Tibial artery (tissue), 4 donors: ENCODE measurements at regions not wholly inside any gene's neighbourhood (a gene's known extent, or its start where the extent isn't known, plus 50 kb on each side); places are given as distances from the start of the nearest gene placed in this dataset.

Experiments
- DNase-seq, 2 donors: peaks; one replicate each; pipeline ENCODE4 v3.0.0-alpha.2; 2019
- H3K27ac ChIP-seq, 2 donors: fragments of 200-600 bp; sonication (generic) in 1 of 2; 1 replicate in 1 of 2; 2 replicates in 1 of 2; pipeline ENCODE4 v1.5.1; 2018 to 2019; ENCODE audit warnings: mild to moderate bottlenecking in 1 of 2
- H3K27me3 ChIP-seq, 2 donors: fragments of 200-600 bp; sonication (generic) in 1 of 2; one replicate each; pipeline versions ENCODE4 v1.5.1 to v1.6.0; 2016 to 2019
- H3K36me3 ChIP-seq, 3 donors: fragments of 200-600 bp; sonication (generic) in 2 of 3; one replicate each; pipeline ENCODE4 v1.5.1; 2016 to 2019; ENCODE audit warnings: mild to moderate bottlenecking in 2 of 3
- H3K4me1 ChIP-seq, 4 donors: fragments of 200-600 bp; sonication (generic) in 2 of 4; 1 replicate in 3 of 4; 2 replicates in 1 of 4; pipeline ENCODE4 v1.5.1; 2016 to 2019
- H3K4me3 ChIP-seq, 2 donors: fragments of 200-600 bp; sonication (generic) in 1 of 2; 1 replicate in 1 of 2; 2 replicates in 1 of 2; pipeline ENCODE4 v1.5.1; 2018 to 2019; ENCODE audit warnings: mild to moderate bottlenecking in 2 of 2
- H3K9me3 ChIP-seq, 3 donors: fragments of 200-600 bp; sonication (generic) in 1 of 3; one replicate each; pipeline ENCODE4 v1.5.1; 2016 to 2019
- CTCF ChIP-seq, 2 experiments: fragments of 200-600 bp in 1 of 2; fragments of 450-650 bp in 1 of 2; IDR thresholded peaks; one replicate each; pipeline ENCODE4 v1.5.1; 2017 to 2019; ENCODE audit warnings: antibody characterized with exemption in 2 of 2, mild to moderate bottlenecking in 1 of 2, moderate library complexity in 1 of 2
- intact Hi-C: fragments of 100-400 bp; cut with DNase I; formaldehyde crosslinking; loops from one replicate; pipeline ENCODE4 v1.15.0; 2023; ENCODE audit warnings: low total_unique reads

- Histone ChIP-seq H3K4me3 (no peak overlapping the region), H3K27ac (no peak overlapping the region), H3K9me3 (no peaks in the 10 kb centered on the region), H3K4me1 (peaks cover 0 to 46% (median 10%) of the 10 kb centered on the region in 4 donors), H3K27me3 (no peaks in the 10 kb centered on the region), H3K36me3 (no peaks in the 10 kb centered on the region)
- intact Hi-C loops = no loop called here
- DNase-seq = no peak
- no peak for TF ChIP-seq CTCF (IDR thresholded peaks at IDR 0.05)
Observed at GRCh38 chr2:215746226-215746886, 267.0 kb downstream of the MREG start.

GRCh38 chr2:215745331-215745730, 268.0 kb downstream of the MREG start:
- no peaks in the 10 kb centered on the region for H3K27me3 ChIP-seq
- no peak overlapping the region for H3K4me3 ChIP-seq
- intact Hi-C loops = no loop called here
- no peaks in the 10 kb centered on the region for H3K9me3 ChIP-seq
- no peaks in the 10 kb centered on the region for H3K36me3 ChIP-seq
- DNase-seq = no peak
- no peak for TF ChIP-seq CTCF (IDR thresholded peaks at IDR 0.05)
- no peak overlapping the region for H3K27ac ChIP-seq
- H3K4me1 ChIP-seq = peaks cover 0 to 38% (median 10%) of the 10 kb centered on the region in 4 donors

- no peak for TF ChIP-seq CTCF (IDR thresholded peaks at IDR 0.05)
- H3K27me3 ChIP-seq = no peaks in the 10 kb centered on the region
- H3K27ac ChIP-seq = no peak overlapping the region
- no peaks in the 10 kb centered on the region for H3K36me3 ChIP-seq
- intact Hi-C loops = no loop called here
- H3K4me1 ChIP-seq = peaks cover 0 to 30% (median 5%) of the 10 kb centered on the region in 4 donors
- DNase-seq = no peak
- H3K9me3 ChIP-seq = no peaks in the 10 kb centered on the region
- no peak overlapping the region for H3K4me3 ChIP-seq
Observed at GRCh38 chr2:215744514-215744913, 268.8 kb downstream of the MREG start.

GRCh38 chr2:215743066-215743465, 270.3 kb downstream of the MREG start:
- no peak for TF ChIP-seq CTCF (IDR thresholded peaks at IDR 0.05)
- no peaks in the 10 kb centered on the region for H3K9me3 ChIP-seq
- no peak overlapping the region for H3K4me3 ChIP-seq
- no peaks in the 10 kb centered on the region for H3K27me3 ChIP-seq
- no peak overlapping the region for H3K27ac ChIP-seq
- intact Hi-C loops = no loop called here
- H3K4me1 ChIP-seq = peaks cover 0 to 15% (median 0%) of the 10 kb centered on the region in 4 donors
- H3K36me3 ChIP-seq = no peaks in the 10 kb centered on the region
- DNase-seq = no peak

- Histone ChIP-seq H3K27me3 (no peaks in the 10 kb centered on the region), H3K4me3 (no peak overlapping the region), H3K36me3 (no peaks in the 10 kb centered on the region), H3K9me3 (no peaks in the 10 kb centered on the region), H3K4me1 (peaks cover 0 to 8% (median 0%) of the 10 kb centered on the region in 4 donors), H3K27ac (no peak overlapping the region)
- no peak for TF ChIP-seq CTCF (IDR thresholded peaks at IDR 0.05)
- intact Hi-C loops = no loop called here
- no peak for DNase-seq
Observed at GRCh38 chr2:215742021-215742420, 271.3 kb downstream of the MREG start.

- intact Hi-C loops = no loop called here
- TF ChIP-seq CTCF (IDR thresholded peaks at IDR 0.05) = no peak
- Histone ChIP-seq H3K4me1 (no peaks in the 10 kb centered on the region), H3K36me3 (no peaks in the 10 kb centered on the region), H3K9me3 (no peaks in the 10 kb centered on the region), H3K4me3 (no peak overlapping the region), H3K27ac (no peak overlapping the region), H3K27me3 (no peaks in the 10 kb centered on the region)
- DNase-seq = no peak
Observed at GRCh38 chr2:215740071-215740470, 273.3 kb downstream of the MREG start.
